ENCODE measurements at regions not wholly inside any gene's neighbourhood (a gene's known extent, or its start where the extent isn't known, plus 50 kb on each side); places are given as distances from the start of the nearest gene placed in this dataset.
"Not testable (repeated sequence)": the region's sequence is repeated elsewhere in the genome, so short reads cannot be mapped to it uniquely, and the experiment has no call there.

GRCh38 chr5:82538339-82539034 is 260.3 kb upstream of the RPS23 start:
- peaks cover 18% of the 10 kb centered on the region for H3K4me1 ChIP-seq (ENCODE audit: control insufficient read depth, insufficient read depth, low read length)
- H3K4me3 ChIP-seq (ENCODE audit: low read length) = no peak overlapping the region
- peak; percentile 93 for DNase-seq (ENCODE audit: low read depth)
- no peak overlapping the region for H3K9ac ChIP-seq (ENCODE audit: low read length)
- no peaks in the 10 kb centered on the region for H3K9me3 ChIP-seq (ENCODE audit: control insufficient read depth, low read length)
- no peaks in the 10 kb centered on the region for H3K27me3 ChIP-seq (replicated peaks; ENCODE audit: control insufficient read depth, insufficient read depth, low read length)
- H3K36me3 ChIP-seq (ENCODE audit: control insufficient read depth, insufficient read depth, low read length, severe bottlenecking) = no peaks in the 10 kb centered on the region

- no peaks in the 10 kb centered on the region for H3K36me3 ChIP-seq (ENCODE audit: control insufficient read depth, insufficient read depth, low read length, severe bottlenecking)
- no peak overlapping the region for H3K4me3 ChIP-seq (ENCODE audit: low read length)
- DNase-seq (ENCODE audit: low read depth) = no peak
- H3K27me3 ChIP-seq (replicated peaks; ENCODE audit: control insufficient read depth, insufficient read depth, low read length) = no peaks in the 10 kb centered on the region
- peaks cover 18% of the 10 kb centered on the region for H3K4me1 ChIP-seq (ENCODE audit: control insufficient read depth, insufficient read depth, low read length)
- no peaks in the 10 kb centered on the region for H3K9me3 ChIP-seq (ENCODE audit: control insufficient read depth, low read length)
- no peak overlapping the region for H3K9ac ChIP-seq (ENCODE audit: low read length)
These were observed 259.6 kb upstream of the RPS23 start for GRCh38 chr5:82537687-82538306.

- H3K36me3 ChIP-seq (ENCODE audit: control insufficient read depth, insufficient read depth, low read length, severe bottlenecking) = no peaks in the 10 kb centered on the region
- no peaks in the 10 kb centered on the region for H3K9me3 ChIP-seq (ENCODE audit: control insufficient read depth, low read length)
- DNase-seq (ENCODE audit: low read depth) = no peak
These were observed 256.8 kb upstream of the RPS23 start for GRCh38 chr5:82534986-82535385.

GRCh38 chr5:82532075-82532474 is 253.9 kb upstream of the RPS23 start:
- H3K4me3 ChIP-seq (ENCODE audit: low read length); DNase-seq (ENCODE audit: low read depth); H3K9ac ChIP-seq (ENCODE audit: low read length); H3K36me3 ChIP-seq (ENCODE audit: control insufficient read depth, insufficient read depth, low read length, severe bottlenecking); H3K9me3 ChIP-seq (ENCODE audit: control insufficient read depth, low read length); H3K4me1 ChIP-seq (ENCODE audit: control insufficient read depth, insufficient read depth, low read length); H3K27me3 ChIP-seq (replicated peaks; ENCODE audit: control insufficient read depth, insufficient read depth, low read length): not testable (repeated sequence)

More at GRCh38 chr5:82534986-82535385, 256.8 kb upstream of the RPS23 start:
- Histone ChIP-seq H3K4me3 (ENCODE audit: low read length) (no peak overlapping the region), H3K27me3 (replicated peaks; ENCODE audit: control insufficient read depth, insufficient read depth, low read length) (no peaks in the 10 kb centered on the region), H3K9ac (ENCODE audit: low read length) (no peak overlapping the region), H3K4me1 (ENCODE audit: control insufficient read depth, insufficient read depth, low read length) (peaks cover 18% of the 10 kb centered on the region)

- no peaks in the 10 kb centered on the region for H3K9me3 ChIP-seq (ENCODE audit: control insufficient read depth, low read length)
- H3K36me3 ChIP-seq (ENCODE audit: control insufficient read depth, insufficient read depth, low read length, severe bottlenecking) = no peaks in the 10 kb centered on the region
- no peaks in the 10 kb centered on the region for H3K4me1 ChIP-seq (ENCODE audit: control insufficient read depth, insufficient read depth, low read length)
- H3K27me3 ChIP-seq (replicated peaks; ENCODE audit: control insufficient read depth, insufficient read depth, low read length) = no peaks in the 10 kb centered on the region
- no peak overlapping the region for H3K9ac ChIP-seq (ENCODE audit: low read length)
- H3K4me3 ChIP-seq (ENCODE audit: low read length) = no peak overlapping the region
- no peak for DNase-seq (ENCODE audit: low read depth)
These were observed 248.4 kb upstream of the RPS23 start for GRCh38 chr5:82526540-82526939.

GRCh38 chr5:82525626-82526025 is 247.5 kb upstream of the RPS23 start:
- no peak for DNase-seq (ENCODE audit: low read depth)
- H3K36me3 ChIP-seq (ENCODE audit: control insufficient read depth, insufficient read depth, low read length, severe bottlenecking) = no peaks in the 10 kb centered on the region
- no peak overlapping the region for H3K9ac ChIP-seq (ENCODE audit: low read length)
- no peaks in the 10 kb centered on the region for H3K9me3 ChIP-seq (ENCODE audit: control insufficient read depth, low read length)
- H3K27me3 ChIP-seq (replicated peaks; ENCODE audit: control insufficient read depth, insufficient read depth, low read length) = no peaks in the 10 kb centered on the region
- no peaks in the 10 kb centered on the region for H3K4me1 ChIP-seq (ENCODE audit: control insufficient read depth, insufficient read depth, low read length)
- H3K4me3 ChIP-seq (ENCODE audit: low read length) = no peak overlapping the region

- no peak overlapping the region for H3K9ac ChIP-seq (ENCODE audit: low read length)
- no peak overlapping the region for H3K4me3 ChIP-seq (ENCODE audit: low read length)
- no peaks in the 10 kb centered on the region for H3K4me1 ChIP-seq (ENCODE audit: control insufficient read depth, insufficient read depth, low read length)
- DNase-seq (ENCODE audit: low read depth) = no peak
- H3K27me3 ChIP-seq (replicated peaks; ENCODE audit: control insufficient read depth, insufficient read depth, low read length) = no peaks in the 10 kb centered on the region
- H3K36me3 ChIP-seq (ENCODE audit: control insufficient read depth, insufficient read depth, low read length, severe bottlenecking) = no peaks in the 10 kb centered on the region
- no peaks in the 10 kb centered on the region for H3K9me3 ChIP-seq (ENCODE audit: control insufficient read depth, low read length)
These were observed 245.5 kb upstream of the RPS23 start for GRCh38 chr5:82523633-82524032.

GRCh38 chr5:82522897-82523296 is 244.7 kb upstream of the RPS23 start:
- Histone ChIP-seq H3K9ac (ENCODE audit: low read length) (no peak overlapping the region), H3K4me3 (ENCODE audit: low read length) (no peak overlapping the region), H3K9me3 (ENCODE audit: control insufficient read depth, low read length) (no peaks in the 10 kb centered on the region), H3K27me3 (replicated peaks; ENCODE audit: control insufficient read depth, insufficient read depth, low read length) (no peaks in the 10 kb centered on the region), H3K36me3 (ENCODE audit: control insufficient read depth, insufficient read depth, low read length, severe bottlenecking) (no peaks in the 10 kb centered on the region), H3K4me1 (ENCODE audit: control insufficient read depth, insufficient read depth, low read length) (no peaks in the 10 kb centered on the region)
- no peak for DNase-seq (ENCODE audit: low read depth)

- no peaks in the 10 kb centered on the region for H3K4me1 ChIP-seq (ENCODE audit: control insufficient read depth, insufficient read depth, low read length)
- DNase-seq (ENCODE audit: low read depth) = no peak
- H3K36me3 ChIP-seq (ENCODE audit: control insufficient read depth, insufficient read depth, low read length, severe bottlenecking) = no peaks in the 10 kb centered on the region
- H3K9me3 ChIP-seq (ENCODE audit: control insufficient read depth, low read length) = no peaks in the 10 kb centered on the region
- no peak overlapping the region for H3K4me3 ChIP-seq (ENCODE audit: low read length)
- no peaks in the 10 kb centered on the region for H3K27me3 ChIP-seq (replicated peaks; ENCODE audit: control insufficient read depth, insufficient read depth, low read length)
- H3K9ac ChIP-seq (ENCODE audit: low read length) = no peak overlapping the region
These were observed 243.4 kb upstream of the RPS23 start for GRCh38 chr5:82521431-82522051.

GRCh38 chr5:82519558-82519957 is 241.4 kb upstream of the RPS23 start:
- H3K4me1 ChIP-seq (ENCODE audit: control insufficient read depth, insufficient read depth, low read length) = no peaks in the 10 kb centered on the region
- no peaks in the 10 kb centered on the region for H3K9me3 ChIP-seq (ENCODE audit: control insufficient read depth, low read length)
- H3K4me3 ChIP-seq (ENCODE audit: low read length) = no peak overlapping the region
- DNase-seq (ENCODE audit: low read depth) = no peak
- no peaks in the 10 kb centered on the region for H3K36me3 ChIP-seq (ENCODE audit: control insufficient read depth, insufficient read depth, low read length, severe bottlenecking)
- no peaks in the 10 kb centered on the region for H3K27me3 ChIP-seq (replicated peaks; ENCODE audit: control insufficient read depth, insufficient read depth, low read length)
- no peak overlapping the region for H3K9ac ChIP-seq (ENCODE audit: low read length)

GRCh38 chr5:82517544-82518075 is 239.5 kb upstream of the RPS23 start:
- Histone ChIP-seq H3K9me3 (ENCODE audit: control insufficient read depth, low read length) (no peaks in the 10 kb centered on the region), H3K4me1 (ENCODE audit: control insufficient read depth, insufficient read depth, low read length) (no peaks in the 10 kb centered on the region), H3K4me3 (ENCODE audit: low read length) (no peak overlapping the region), H3K9ac (ENCODE audit: low read length) (no peak overlapping the region), H3K36me3 (ENCODE audit: control insufficient read depth, insufficient read depth, low read length, severe bottlenecking) (no peaks in the 10 kb centered on the region), H3K27me3 (replicated peaks; ENCODE audit: control insufficient read depth, insufficient read depth, low read length) (no peaks in the 10 kb centered on the region)
- no peak for DNase-seq (ENCODE audit: low read depth)
